Stimulated activated CD8-positive, alpha-beta memory T cell treated with anti-CD3 and anti-CD28 coated beads, Interleukin-15, amount 100 ng/mL, for 1 hour (primary cell): ENCODE measurements at regions not wholly inside any gene's neighbourhood (a gene's known extent, or its start where the extent isn't known, plus 50 kb on each side); places are given as distances from the start of the nearest gene placed in this dataset.

Source experiments
- DNase-seq: peaks from one replicate; pipeline ENCODE4 v3.0.0-alpha.2; 2020; ENCODE audit warnings: low read depth

DNA sequence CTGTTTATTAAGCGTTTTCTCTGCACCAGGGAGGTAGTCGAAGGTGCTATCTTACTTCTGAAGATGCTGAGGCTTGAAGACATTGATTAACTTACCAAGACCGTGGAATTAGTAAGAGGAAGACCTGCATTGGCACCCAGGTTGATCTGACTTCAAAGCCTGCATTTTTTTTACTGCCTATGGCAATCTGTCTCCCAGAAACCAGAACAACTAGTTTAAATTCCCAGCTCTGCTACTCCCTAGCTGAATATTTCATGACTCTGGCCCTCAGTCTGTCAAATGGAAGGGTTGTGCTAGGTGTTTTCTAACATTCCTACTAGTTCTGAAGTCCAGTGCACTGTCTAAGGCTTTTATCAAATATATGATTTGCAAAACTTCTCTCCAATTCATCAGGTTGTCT lies 52.0 kb upstream of the GRAMD1B start:
- DNase-seq, result no peak

DNA sequence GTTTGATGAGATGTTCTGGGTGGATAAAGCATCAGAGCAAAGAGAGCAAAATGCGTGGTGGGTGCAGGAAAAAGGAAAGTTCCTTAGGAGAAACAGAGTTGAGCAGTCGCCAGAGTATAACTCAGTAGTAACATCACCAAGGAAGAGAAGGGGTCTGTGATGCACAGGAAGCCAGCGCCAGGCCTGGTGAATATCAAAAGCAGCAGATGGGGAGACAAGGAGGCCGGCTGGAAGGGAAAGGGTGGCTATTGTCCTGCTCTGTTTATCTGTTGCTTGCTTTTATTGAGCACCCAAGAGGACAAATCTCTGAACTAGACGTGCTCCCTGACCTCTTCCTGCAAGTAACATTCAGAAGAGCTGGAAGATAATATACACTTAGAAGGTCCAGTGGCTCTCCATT lies 52.7 kb upstream of the GRAMD1B start:
- no peak for DNase-seq

DNA sequence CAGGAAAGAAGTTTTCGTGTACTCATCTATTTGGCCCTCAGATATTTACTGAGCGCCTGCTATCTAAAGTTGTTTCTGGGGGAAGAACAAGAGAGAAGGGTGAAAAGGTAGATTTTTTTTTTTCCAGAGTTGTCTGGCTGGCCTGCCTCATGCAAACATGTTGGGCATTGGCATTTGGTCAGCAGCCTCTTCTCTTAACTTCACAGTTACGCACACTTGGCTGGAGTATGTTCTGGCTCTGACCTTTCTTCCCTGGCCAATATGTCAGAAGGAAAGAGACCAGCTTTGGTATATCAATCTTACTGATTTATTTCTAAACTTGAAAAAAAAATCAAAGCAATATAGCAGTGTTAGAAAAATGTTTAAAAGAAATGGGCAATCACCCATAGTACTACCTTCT lies 54.2 kb upstream of the GRAMD1B start:
- DNase-seq, result no peak

DNA sequence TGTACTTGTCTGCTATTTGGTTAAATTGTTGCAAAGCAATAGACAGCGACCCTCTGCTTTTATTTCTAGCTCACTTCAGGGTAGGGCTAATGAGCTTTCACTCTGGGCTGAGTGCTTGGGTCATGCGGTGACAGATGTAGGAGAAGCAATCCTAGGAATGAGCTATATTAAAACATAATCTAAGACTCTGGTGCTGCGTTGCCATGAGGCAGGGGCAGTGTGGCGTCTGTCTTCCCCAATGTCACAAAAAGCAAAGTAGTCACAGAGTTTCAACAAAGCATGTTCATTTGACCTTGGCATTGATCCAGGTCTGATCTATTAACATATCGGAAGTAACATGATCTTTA lies 55.5 kb upstream of the GRAMD1B start:
- no peak for DNase-seq

DNA sequence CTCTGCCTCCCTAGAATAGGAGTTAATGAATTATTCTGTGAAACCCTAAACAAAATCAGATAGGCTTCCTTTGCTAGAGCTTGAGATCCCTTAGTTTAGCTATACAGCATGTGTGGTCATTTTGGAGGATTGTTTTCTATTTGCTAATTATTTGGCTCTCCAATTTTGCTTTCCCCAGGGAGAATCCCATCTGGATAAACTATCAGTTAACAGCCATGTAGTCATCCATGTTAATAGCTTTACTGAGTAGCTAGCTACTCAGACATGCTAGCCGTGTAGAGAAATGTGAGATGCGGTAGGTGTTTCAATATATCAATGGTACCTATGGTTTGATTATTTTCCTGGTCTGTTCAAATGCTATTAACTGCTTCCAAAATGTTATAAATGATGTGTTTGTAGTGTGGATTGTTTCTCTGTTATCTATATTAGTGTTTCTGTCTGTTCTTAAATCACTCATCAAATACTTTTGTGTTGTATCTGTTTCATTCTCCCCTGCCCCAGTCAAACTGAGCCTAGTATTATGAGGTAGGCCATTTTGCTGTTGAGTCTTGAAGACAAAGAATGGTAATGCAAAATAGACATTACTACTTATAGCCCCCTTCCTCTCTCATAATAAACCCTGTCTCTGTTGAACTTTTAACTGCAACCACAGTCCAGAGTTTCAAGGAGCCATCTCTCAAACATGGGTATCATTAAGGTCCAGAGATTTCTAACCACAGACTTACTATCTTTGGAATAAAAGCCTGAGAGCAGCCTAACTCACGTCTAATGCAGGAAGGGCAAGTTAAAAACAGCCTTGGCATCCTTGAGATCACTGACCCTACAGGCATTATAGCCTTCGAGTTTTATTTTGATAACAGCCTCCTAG lies 56.1 kb upstream of the GRAMD1B start:
- DNase-seq, result no peak

DNA sequence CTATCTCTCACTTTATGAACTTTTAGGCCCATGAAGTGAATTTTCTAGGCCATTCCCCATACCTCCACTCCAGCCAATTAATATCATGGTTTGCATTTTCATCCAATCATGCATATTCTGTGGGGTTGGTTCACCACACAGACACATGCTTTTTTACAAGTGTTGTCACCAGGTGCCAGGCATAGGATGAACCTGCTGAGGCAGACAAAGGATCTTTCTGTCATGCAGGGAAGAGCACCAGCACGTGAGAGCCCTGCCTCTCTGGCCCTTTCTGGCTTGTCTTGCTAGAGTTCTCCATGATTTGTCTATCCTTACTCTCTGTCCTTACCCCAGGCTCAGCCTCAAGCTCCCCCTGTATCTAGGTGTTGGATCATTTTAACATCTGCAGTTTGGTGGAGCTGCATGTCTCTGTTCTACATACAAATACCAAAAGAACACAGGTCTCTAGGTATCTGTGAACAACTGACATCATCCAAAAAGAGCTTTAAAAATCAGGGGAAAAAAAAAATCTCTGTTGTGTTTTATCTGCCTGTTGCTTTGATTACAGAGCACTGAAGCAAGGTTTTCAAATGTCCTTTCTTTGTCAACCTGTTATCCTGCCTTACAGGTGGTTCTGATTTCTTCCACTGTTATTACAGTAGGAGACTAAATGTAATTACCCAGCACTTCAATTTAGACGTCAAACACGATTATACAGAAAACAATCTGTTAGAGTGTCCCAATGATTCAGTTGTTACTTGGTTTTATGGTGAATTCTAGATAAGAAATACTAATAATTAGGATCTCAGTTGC lies 58.4 kb upstream of the GRAMD1B start:
- no peak for DNase-seq

DNA sequence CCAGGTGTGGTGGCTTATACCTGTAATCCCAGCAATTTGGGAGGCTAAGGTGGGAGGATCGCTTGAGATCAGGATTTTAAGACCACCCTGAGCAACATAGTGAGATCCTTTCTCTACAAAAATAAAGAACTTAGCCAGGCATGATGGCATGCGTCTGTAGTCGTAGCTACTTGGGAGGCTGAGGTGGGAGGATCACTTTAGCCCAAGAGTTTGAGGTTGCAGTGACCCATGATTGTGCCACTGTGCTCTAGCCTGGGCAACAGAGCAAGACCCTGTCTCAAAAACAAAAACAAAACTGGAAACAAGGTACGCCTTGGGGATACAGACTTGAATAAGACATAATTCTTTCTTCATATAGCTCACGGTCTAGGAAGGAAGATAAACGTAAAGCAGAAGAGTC lies 63.1 kb upstream of the GRAMD1B start:
- DNase-seq, result no peak

DNA sequence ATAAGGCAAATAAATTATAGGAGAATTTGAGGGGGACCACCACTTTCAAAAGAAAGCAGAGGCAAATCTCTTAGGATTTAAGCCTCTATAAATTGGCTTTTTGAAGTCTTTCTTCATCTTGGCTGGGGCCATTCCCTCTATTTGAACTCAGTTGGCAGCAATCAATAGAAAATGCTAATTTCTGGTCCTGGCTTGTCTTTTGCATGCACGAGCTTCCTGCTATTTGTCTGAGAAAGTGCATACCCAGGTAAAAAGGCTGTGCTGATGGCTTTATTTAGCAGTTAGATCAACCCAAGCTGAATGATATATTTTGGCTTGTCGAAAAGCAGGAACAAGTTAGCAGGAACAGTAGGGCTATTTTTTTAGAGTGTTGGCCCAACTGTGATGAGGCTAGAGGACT lies 64.1 kb upstream of the GRAMD1B start:
- DNase-seq, result no peak

DNA sequence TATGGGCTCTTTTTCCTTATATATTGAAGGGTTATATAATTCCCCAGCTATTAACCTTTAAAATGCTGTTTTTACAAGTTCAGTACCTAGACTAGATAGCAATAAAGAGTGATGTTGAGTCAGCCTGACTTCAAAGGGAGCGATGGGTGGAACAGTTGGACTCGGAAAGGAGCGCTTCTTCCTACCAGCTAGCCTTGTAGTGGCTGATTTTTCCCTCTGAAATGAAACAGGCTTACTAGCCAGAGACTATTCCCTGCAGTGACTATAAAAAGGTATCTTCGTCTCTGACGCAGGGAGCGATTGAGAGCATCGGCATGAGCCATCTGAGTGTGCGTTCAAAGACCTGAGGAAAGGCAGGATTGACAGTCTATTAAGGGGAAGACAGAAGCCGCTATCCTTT lies 66.0 kb upstream of the GRAMD1B start:
- no peak for DNase-seq

DNA sequence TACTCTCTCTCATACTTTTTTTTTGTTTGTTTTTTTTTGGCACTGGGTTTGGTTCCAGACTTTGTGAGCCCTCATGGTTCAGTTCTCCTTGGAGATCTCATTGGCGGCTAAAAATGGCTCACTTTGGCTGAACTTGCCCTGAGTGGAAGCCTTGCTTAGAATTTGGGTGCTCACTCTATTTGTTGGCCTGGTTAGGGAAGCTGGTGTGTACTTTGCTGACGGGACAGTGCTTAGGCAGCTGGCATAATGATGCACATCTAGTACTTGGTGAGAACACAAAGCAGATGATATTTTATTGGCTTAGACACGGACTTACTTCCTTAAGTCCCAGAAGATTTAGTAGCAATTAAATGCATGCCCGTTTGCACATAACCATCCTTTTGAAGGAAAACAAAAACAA lies 66.5 kb upstream of the GRAMD1B start:
- DNase-seq, result no peak

DNA sequence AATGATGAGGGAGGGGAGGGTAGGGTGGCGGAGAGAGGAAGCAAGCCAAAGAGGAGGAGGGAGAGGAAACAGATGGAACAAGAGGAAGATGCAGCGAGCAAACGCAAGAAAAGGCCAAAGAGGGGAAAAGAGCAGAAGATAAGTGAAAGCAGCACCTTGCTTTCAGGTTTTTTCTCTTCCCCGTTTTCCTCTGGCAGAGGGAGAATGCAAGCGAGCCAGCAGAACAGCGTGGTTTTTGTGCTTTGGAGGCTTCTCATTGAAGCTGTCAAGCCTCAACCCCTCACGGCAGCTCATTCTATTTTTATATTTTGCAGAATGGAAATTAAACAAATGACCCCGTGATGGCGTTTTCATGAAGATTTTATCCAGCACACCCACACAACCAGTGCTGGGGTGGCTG lies 67.1 kb upstream of the GRAMD1B start:
- no peak for DNase-seq

DNA sequence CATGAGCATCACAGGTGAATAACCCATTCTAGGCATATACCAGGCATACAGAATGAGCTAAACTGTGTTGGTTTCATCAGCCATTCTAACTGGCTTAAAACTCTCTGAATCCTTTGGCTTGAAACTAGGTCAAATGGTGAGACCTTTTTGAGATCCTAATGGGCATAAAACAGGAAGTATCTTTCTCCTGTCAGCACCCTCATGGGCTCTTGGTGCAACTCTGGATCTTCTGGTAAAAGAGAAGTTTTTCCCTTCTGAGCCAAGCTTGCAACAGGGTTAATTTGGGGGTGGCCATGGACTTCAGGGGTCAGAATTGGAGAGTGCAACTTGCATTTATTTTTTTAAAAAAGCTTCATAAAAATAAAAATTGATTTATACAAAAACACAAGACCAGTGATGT lies 67.9 kb upstream of the GRAMD1B start:
- DNase-seq, result no peak

DNA sequence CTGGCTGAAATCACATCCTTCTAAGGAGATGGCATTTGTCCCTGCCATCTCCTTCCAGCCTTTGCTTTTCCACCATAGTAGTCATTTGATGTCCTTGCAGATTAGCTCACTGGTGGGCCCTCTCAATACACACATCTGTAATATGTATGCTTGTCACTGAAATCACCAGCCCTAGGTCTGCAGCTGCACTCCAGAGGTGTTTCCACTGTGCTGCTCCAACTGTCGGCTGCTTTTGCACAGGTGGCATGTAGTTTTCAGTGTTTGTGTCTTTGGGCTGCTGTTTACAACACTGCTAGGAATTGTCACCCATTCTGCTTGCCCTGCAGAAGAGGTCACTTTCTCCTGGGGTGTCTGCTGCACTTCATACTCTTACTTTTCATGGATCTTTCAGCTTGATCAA lies 69.0 kb upstream of the GRAMD1B start:
- DNase-seq, result no peak

DNA sequence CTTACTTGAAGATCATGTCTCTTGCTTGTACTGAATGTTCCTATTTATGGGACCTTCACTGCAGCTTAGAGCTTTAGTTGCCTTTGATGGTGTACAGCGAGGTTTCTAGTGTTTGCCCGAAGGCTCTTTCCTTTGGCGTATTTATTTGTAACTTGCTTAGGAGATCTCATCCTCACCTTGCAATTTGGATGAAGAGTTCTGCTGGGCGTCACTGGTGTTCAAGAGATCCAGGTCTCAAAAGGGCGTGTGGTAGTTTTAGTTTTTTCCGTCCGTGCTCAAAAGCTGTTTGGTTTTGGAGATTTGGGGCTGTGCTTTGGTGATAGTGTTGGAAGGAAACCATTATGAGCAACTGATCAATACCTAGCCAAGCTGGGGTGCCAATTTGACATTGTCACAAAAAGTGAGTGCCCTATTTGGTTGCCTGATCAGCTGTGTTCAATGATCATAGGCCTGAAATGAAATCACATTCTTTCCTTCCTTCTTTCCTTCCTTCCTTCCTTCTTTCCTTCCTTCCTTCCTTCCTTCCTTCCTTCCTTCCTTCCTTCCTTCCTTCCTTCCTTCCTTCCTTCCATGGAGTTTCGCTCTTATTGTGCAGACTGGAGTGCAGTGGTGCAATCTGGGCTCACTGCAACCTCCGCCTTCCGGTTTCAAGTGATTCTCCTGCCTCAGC lies 69.7 kb upstream of the GRAMD1B start:
- no peak for DNase-seq

DNA sequence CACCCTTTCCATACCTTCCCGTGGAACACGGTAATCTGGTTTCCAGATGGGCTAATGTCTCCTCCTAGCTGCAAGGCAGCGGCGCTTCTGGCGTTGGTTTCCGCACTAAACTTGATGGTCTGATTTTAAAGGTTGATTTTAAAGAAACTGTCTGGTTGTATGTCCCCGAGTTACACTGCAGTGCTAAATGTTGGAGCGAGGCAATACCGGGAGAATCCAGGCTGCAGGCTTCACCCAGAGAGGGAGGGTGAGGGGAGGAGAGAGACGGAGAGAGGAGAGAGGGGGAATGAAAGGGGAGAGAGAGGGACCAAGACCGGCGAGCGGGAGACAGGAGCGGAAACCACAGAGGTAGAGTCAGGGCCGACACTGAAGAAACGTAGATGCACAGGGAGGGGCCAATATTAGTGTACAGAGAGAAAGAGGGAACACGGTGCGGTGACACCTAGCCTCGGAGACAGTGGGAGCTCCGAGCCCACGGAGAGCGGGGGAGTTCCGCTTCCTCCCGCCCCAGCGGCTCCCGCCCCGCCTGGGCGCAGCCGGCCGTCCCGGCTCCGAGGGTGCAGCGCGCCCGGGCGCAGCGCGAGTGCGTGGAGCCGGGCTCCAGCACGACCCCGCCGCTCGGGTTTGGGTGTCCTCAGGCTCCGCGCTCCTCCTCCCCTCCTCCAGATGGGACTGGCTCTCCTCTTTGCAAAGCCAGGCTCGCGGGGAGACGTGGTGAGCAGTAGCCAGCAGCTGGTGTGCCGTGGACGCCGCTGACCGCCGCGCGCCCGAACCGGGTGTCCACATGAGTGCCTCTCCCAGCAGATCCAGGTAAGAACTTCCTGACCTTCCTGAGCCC lies 71.9 kb upstream of the GRAMD1B start:
- DNase-seq, result no peak

DNA sequence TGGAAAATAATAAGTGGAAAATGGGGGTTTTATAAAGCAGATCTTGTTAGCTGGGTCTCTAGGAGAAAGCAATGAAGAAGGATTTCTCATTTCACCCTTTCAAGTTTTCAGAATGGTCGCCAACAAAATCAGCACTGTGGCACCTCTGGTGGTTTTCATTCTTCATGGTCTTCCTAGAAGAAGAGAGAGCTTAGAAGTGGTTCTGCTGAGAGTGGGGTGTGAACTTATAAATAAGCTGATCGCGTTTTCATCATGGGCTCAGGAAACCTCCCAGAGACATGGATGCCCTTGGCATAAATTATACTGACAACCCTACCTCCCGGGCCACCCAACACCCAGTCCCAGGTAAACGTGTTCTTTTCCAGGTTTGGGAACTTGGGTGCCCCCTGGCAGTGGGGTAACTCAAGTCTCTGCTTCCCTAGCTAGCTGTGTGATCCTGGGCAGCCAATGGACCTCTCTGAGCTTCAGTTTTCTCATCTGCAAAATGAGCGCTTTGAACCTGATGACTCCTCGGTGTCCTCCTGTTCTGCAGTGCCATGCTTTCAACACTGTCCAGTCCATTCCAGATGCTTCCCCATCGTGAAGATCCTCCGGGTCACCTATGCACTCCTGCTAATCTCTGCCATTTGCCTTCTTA lies 72.6 kb upstream of the GRAMD1B start:
- no peak for DNase-seq

DNA sequence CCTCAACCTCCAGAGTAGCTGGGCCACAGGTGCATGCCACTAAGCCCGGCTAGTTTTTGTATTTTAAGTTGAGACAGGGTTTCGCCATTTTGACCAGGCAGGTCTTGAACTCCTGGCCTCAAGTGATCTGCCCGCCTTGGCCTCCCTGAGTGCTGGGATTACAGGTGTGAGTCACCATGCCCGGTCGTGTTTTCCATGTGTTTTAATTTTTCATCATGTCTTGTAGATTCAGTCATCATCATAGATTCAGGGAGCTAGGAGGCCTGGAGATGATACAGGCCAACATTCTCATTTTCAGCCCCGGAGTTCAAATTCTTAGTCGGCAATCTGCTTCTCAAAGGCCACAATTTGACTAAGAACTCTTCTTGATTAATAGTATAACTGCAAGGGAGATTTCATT lies 73.5 kb upstream of the GRAMD1B start:
- no peak for DNase-seq

DNA sequence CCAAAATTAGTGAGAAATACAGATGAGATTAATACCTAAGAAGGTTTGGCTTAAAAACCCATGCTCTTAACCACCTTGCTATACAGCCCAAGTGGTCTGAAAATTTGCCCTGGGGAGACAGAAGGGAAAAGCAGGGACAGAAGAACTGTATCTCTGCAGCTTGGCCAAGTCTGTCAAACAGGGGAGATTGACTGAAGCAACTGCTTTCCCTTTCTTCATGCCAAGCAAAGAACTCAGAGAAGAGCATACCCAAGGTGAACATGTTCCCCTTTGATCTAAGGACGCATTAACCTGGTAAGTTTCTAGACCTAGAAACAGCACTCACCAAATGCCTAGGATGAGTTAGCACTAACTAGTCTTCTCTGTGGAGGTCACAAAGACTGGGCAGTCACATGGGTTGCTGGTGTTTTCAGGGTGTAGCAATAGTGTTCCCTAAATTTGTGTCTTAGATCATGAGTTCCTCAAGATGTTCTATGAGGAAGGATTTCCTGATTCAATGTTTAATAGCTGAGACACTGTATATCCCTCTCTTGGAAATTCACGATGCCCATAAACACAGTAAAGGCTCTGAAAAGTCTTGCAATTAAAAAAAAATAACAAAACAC lies 75.6 kb upstream of the GRAMD1B start:
- DNase-seq, result no peak

DNA sequence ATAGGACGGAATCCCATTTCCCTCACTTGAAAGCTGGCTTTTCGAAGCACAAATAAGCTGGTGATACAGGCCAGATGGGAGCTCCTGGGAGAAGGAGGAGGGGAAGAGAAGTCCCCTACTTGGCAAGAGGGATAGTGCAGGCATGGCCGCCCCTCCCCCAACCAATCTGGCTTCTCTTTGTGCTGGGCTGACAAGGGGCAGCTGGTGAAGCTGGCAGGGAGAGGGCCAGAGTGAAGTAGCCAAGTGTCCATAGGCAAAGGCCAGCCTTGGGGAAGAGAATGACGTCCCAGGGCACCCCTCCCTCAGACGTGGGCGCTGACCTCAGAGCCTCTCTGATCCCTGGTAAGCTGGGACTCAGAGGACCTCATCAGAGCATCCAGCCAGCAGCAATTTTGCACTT lies 78.7 kb upstream of the GRAMD1B start:
- no peak for DNase-seq

DNA sequence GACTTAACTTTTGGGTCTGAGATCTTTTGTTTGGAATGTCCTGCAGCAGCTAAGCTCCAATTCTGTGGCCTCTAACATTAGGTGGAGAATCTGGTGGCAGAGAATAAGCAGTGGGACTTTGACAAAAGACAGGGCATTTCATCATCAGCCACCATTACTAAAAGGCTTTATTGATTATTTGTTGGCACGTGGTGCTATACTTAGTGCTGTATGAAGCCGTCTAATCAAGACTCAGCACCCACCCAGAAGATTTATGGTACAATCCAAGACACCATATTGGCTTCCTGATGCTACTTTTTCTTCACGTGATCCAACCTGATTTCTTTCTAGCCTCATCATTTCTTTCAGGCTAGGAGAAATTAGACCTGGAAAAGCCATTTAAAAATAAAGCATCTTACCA lies 80.7 kb upstream of the GRAMD1B start:
- no peak for DNase-seq

DNA sequence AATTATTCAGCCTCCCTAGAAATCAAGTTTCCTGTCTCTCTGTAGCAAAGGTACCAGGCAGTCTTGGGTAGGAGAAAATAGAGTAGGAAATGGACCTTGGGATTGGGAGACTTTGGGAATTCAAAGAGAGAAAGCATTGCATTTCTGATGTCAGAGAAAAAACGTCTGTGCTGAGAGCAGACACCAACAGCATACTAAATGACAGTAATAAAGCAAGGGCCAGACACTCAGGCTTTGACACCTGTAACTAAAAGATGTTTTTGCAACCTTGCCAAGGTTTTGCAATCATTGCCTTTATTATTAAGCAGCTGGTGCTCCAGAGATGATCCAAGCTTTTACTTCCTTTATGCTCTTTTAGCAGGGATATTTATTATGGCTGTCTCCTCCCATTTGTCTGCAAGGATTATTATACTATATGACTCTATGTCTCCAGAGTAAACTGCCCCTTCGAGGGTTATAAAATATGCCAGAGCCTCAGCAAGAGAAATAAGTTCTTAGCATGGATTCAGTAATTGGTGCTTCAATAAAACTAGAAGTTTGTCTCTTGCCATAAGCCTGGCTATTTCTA lies 85.2 kb upstream of the GRAMD1B start:
- DNase-seq, result no peak
